Colonic mucosa (tissue), 4 donors: ENCODE measurements at regions not wholly inside any gene's neighbourhood (a gene's known extent, or its start where the extent isn't known, plus 50 kb on each side); places are given as distances from the start of the nearest gene placed in this dataset.

Experiments
- DNase-seq: peaks from one replicate; pipeline ENCODE4 v3.0.0-alpha.2; 2020
- H3K27ac ChIP-seq: fragments of 200-600 bp; one replicate; pipeline ENCODE4 v1.8.0; 2021
- H3K27me3 ChIP-seq: fragments of 200-600 bp; one replicate; pipeline ENCODE4 v1.8.0; 2021
- H3K36me3 ChIP-seq: fragments of 200-600 bp; one replicate; pipeline ENCODE4 v1.8.0; 2021
- H3K4me1 ChIP-seq: fragments of 200-600 bp; one replicate; pipeline ENCODE4 v1.8.0; 2021; ENCODE audit warnings: mild to moderate bottlenecking
- H3K4me3 ChIP-seq: fragments of 200-600 bp; one replicate; pipeline ENCODE4 v1.8.0; 2021
- H3K9ac ChIP-seq, 2 donors: one replicate each; pipeline ENCODE4 v1.7.0; 2013; ENCODE audit warnings: control low read depth in 2 of 2, low read depth in 2 of 2, low read length in 2 of 2
- H3K9me3 ChIP-seq: fragments of 200-600 bp; one replicate; pipeline ENCODE4 v1.8.0; 2021
- intact Hi-C: fragments of 100-400 bp; cut with DNase I; formaldehyde crosslinking; loops from one replicate; pipeline ENCODE4 v1.14.1; 2022
- TF ChIP-seq, protein P1 (sequence below): fragments of 200-600 bp; IDR thresholded peaks from one replicate; pipeline ENCODE4 v1.8.0; 2022; ENCODE audit warnings: antibody characterized with exemption, mild to moderate bottlenecking
- donor health status: healthy.
- donor health status: DM: no; HTN: no; CAD: no.
- donor health status: DM: no; HTN: no; CAD: no.

DNA sequence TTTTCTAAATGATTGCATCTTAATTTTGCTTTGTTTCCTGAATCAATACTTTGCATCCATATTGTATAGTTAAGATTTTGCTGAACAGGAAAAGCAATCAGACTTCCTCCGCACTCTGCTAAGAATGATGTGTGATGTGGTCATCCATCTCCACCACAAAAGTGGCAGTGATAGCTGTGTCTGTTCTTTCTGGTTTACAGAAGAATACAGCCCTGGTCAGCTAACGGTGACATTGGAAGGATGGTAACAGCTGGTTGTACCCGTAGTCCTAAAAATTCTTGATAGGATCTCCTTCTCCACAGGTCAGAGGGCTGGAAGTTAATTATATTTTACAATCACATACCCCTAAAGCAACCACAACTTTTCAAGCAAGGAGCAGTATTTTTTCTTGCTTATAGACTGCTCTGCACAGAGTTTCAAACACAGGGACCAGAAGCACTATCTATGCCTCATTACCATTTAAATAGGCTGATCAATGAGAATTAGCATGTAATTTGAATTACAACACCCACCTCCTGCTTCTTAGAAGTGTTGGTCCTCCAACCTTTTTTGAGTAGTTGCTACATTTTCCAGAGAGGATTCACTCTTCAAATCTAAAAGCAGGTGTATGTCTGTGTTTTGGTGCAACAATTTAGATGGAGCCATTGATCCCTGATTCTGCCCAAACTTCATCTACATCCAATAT lies 1191.9 kb upstream of the NUDT12 start:
- no peak for DNase-seq
- Histone ChIP-seq H3K27me3 (no peaks in the 10 kb centered on the region), H3K4me1 (no peaks in the 10 kb centered on the region), H3K27ac (no peak overlapping the region), H3K9me3 (no peaks in the 10 kb centered on the region), H3K4me3 (no peak overlapping the region), H3K36me3 (no peaks in the 10 kb centered on the region), H3K9ac (no peak overlapping the region)
- intact Hi-C loops = no loop called here
- TF ChIP-seq, protein P1, sequence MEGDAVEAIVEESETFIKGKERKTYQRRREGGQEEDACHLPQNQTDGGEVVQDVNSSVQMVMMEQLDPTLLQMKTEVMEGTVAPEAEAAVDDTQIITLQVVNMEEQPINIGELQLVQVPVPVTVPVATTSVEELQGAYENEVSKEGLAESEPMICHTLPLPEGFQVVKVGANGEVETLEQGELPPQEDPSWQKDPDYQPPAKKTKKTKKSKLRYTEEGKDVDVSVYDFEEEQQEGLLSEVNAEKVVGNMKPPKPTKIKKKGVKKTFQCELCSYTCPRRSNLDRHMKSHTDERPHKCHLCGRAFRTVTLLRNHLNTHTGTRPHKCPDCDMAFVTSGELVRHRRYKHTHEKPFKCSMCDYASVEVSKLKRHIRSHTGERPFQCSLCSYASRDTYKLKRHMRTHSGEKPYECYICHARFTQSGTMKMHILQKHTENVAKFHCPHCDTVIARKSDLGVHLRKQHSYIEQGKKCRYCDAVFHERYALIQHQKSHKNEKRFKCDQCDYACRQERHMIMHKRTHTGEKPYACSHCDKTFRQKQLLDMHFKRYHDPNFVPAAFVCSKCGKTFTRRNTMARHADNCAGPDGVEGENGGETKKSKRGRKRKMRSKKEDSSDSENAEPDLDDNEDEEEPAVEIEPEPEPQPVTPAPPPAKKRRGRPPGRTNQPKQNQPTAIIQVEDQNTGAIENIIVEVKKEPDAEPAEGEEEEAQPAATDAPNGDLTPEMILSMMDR = no peak

DNA sequence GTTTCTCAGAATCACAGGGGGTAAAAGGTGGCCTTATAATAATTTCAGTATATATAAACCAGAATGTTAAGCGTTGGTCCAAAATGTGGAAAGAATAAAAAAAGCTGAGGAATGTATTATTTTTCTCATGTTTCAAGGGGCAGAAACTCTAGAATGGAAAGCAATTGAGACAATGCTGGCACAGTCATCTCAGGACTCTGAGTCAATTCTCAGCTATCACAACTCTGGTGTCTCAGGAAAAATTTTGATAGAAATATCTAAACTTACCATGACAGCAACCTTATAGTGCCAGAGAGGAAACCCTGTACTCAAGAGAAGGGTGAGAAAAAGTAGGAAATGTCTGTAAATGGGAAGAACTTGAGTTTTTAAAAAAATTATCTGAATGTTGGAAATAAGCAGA lies 1189.4 kb upstream of the NUDT12 start:
- TF ChIP-seq, protein P1 = no peak
- Histone ChIP-seq H3K4me1 (no peaks in the 10 kb centered on the region), H3K9me3 (no peaks in the 10 kb centered on the region), H3K36me3 (no peaks in the 10 kb centered on the region), H3K4me3 (no peak overlapping the region), H3K9ac (no peak overlapping the region), H3K27ac (no peak overlapping the region), H3K27me3 (no peaks in the 10 kb centered on the region)
- intact Hi-C loops = no loop called here
- no peak for DNase-seq

DNA sequence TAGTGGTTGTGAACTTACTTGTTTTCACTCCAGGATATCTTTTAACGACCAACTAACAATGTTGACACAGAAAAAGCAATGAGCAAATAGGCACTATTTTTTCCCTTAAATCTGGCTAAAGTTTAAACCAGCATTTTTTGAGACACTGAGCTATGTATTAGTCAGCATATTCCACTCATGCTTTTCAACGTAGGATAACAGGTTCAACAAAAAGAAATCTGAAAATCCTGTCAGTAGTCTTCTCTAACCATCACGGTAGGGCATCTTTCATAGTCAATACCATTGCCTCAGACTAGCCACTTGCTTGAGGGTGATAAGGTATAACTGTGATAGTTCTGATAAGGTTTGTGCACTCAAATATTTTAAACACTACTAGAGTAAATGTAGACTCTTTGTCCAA lies 1177.3 kb upstream of the NUDT12 start:
- intact Hi-C loops = no loop called here
- TF ChIP-seq, protein P1 = no peak

DNA sequence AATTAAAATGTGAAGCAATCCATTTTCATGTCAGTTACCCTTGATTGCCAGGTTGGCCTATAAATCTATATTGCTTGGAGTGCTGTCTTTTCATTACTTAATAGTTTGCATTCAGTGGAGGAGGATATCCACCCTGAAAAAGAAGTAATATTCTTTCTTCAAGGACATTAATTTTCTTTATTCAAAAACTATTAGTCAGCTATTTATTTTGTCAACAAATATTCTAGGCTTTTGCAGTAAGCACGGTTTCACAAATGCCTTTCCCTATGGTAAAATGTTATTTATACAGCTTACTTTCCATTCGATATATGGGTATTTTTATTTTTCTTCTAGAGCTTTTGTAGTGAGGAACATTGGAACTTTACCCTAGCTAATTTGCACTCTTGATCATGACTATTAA lies 1176.9 kb upstream of the NUDT12 start:
- no peak overlapping the region for H3K9ac ChIP-seq
- H3K36me3 ChIP-seq = no peaks in the 10 kb centered on the region
- H3K4me3 ChIP-seq = no peak overlapping the region
- TF ChIP-seq, protein P1 = no peak
- no peak overlapping the region for H3K27ac ChIP-seq
- intact Hi-C loops = no loop called here
- no peaks in the 10 kb centered on the region for H3K27me3 ChIP-seq
- no peak for DNase-seq
- H3K9me3 ChIP-seq = no peaks in the 10 kb centered on the region
- no peaks in the 10 kb centered on the region for H3K4me1 ChIP-seq

More for the DNA sequence above, 1177.3 kb upstream of the NUDT12 start:
- DNase-seq = no peak
- Histone ChIP-seq H3K4me1 (no peaks in the 10 kb centered on the region), H3K36me3 (no peaks in the 10 kb centered on the region), H3K9me3 (no peaks in the 10 kb centered on the region), H3K27ac (no peak overlapping the region), H3K4me3 (no peak overlapping the region), H3K27me3 (no peaks in the 10 kb centered on the region), H3K9ac (no peak overlapping the region)

DNA sequence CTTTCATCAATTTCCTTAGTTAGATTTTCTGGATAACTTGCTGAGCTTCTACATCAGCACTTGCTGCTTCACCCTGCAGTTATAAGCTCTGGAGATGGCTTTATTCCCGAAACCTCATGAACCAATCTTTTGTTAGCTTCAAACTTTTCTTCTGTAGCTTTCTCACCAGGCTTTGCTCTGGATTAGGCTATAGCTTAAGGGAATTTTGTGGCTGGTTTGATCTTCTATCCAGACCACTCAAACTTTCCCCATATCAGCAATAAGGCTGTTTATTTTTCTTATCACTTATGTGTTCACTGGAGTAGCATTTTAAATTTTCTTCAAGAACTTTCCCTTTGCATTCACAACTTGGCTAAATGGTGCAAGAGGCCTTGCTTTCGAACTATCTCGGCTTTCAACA lies 1173.5 kb upstream of the NUDT12 start:
- Histone ChIP-seq H3K27me3 (no peaks in the 10 kb centered on the region), H3K9ac (no peak overlapping the region), H3K27ac (no peak overlapping the region), H3K4me3 (no peak overlapping the region), H3K9me3 (no peaks in the 10 kb centered on the region), H3K36me3 (no peaks in the 10 kb centered on the region), H3K4me1 (no peaks in the 10 kb centered on the region)
- intact Hi-C loops = no loop called here
- DNase-seq = no peak
- TF ChIP-seq, protein P1 = no peak
